Liver (tissue), 8 donors: ENCODE measurements at regions not wholly inside any gene's neighbourhood (a gene's known extent, or its start where the extent isn't known, plus 50 kb on each side); places are given as distances from the start of the nearest gene placed in this dataset.

Experiments used
- DNase-seq: peaks from one replicate; pipeline ENCODE4 v3.0.0-alpha.2; 2017; ENCODE audit warnings: low spot score
- H3K27ac ChIP-seq, 2 donors: one replicate each; pipeline ENCODE4 v1.7.0; 2013; ENCODE audit warnings: inconsistent platforms in 2 of 2, low read length in 2 of 2, control low read depth in 1 of 2, low read depth in 1 of 2, mild to moderate bottlenecking in 1 of 2
- H3K27me3 ChIP-seq, 4 donors: one replicate each; pipeline versions ENCODE4 v1.6.1 to v1.7.0; 2013; ENCODE audit warnings: low read length in 3 of 4, inconsistent platforms in 1 of 4, mild to moderate bottlenecking in 1 of 4, moderate library complexity in 1 of 4; ENCODE audit not compliant: control insufficient read depth in 4 of 4, insufficient read depth in 4 of 4
- H3K36me3 ChIP-seq, 4 donors: one replicate each; pipeline versions ENCODE4 v1.6.1 to v1.7.0; 2013; ENCODE audit warnings: low read length in 3 of 4, mild to moderate bottlenecking in 3 of 4, low read depth in 1 of 4, moderate library complexity in 1 of 4; ENCODE audit not compliant: control insufficient read depth in 4 of 4, insufficient read depth in 3 of 4
- H3K4me1 ChIP-seq, 4 donors: one replicate each; pipeline versions ENCODE4 v1.6.1 to v1.7.0; 2013; ENCODE audit warnings: low read length in 3 of 4, mild to moderate bottlenecking in 3 of 4, moderate library complexity in 1 of 4; ENCODE audit not compliant: control insufficient read depth in 4 of 4, insufficient read depth in 4 of 4
- H3K4me3 ChIP-seq, 3 donors: one replicate each; pipeline versions ENCODE4 v1.6.1 to v1.7.0; 2013; ENCODE audit warnings: low read length in 3 of 3, control low read depth in 1 of 3, low read depth in 1 of 3, mild to moderate bottlenecking in 1 of 3
- H3K9ac ChIP-seq, 2 donors: one replicate each; pipeline ENCODE4 v1.7.0; 2013; ENCODE audit warnings: low read length in 2 of 2, mild to moderate bottlenecking in 2 of 2, moderate library complexity in 2 of 2, control low read depth in 1 of 2, low read depth in 1 of 2
- H3K9me3 ChIP-seq, 4 donors: one replicate each; pipeline versions ENCODE4 v1.6.1 to v1.7.0; 2013; ENCODE audit warnings: low read length in 3 of 4; ENCODE audit not compliant: control insufficient read depth in 4 of 4
- EGR1 ChIP-seq, 2 donors: IDR thresholded peaks; 2 replicates each; pipeline ENCODE4 v1.6.1; 2016 to 2018; ENCODE audit warnings: antibody characterized with exemption in 2 of 2, low read depth in 2 of 2
- FOXA1 ChIP-seq: IDR thresholded peaks from 2 replicates; pipeline ENCODE4 v1.6.1; 2016; ENCODE audit warnings: antibody characterized with exemption
- GABPA ChIP-seq, 2 donors: IDR thresholded peaks in 1 of 2; conservative IDR thresholded peaks in 1 of 2; 2 replicates each; pipeline ENCODE4 v1.6.1; 2016; ENCODE audit warnings: antibody characterized with exemption in 2 of 2, mild to moderate bottlenecking in 1 of 2, moderate library complexity in 1 of 2
- HNF4A ChIP-seq, 2 donors: conservative IDR thresholded peaks; 2 replicates each; pipeline ENCODE4 v1.6.1; 2016; ENCODE audit warnings: antibody characterized with exemption in 2 of 2, mild to moderate bottlenecking in 2 of 2
- NR2F2 ChIP-seq: IDR thresholded peaks from 2 replicates; pipeline ENCODE4 v1.6.1; 2016; ENCODE audit warnings: antibody characterized with exemption
- RAD21 ChIP-seq, 2 donors: IDR thresholded peaks; 2 replicates each; pipeline ENCODE4 v1.6.1; 2016; ENCODE audit warnings: antibody characterized with exemption in 2 of 2, mild to moderate bottlenecking in 2 of 2
- RXRA ChIP-seq, 2 donors: IDR thresholded peaks; 2 replicates each; pipeline ENCODE4 v1.6.1; 2017 to 2018; ENCODE audit warnings: antibody characterized with exemption in 2 of 2, mild to moderate bottlenecking in 1 of 2
- SP1 ChIP-seq: IDR thresholded peaks from 2 replicates; pipeline ENCODE4 v1.6.1; 2018; ENCODE audit warnings: antibody characterized with exemption, mild to moderate bottlenecking
- TAF1 ChIP-seq: conservative IDR thresholded peaks from 2 replicates; pipeline ENCODE4 v1.6.1; 2016; ENCODE audit warnings: antibody characterized with exemption, mild to moderate bottlenecking
- YY1 ChIP-seq: IDR thresholded peaks from 2 replicates; pipeline ENCODE4 v1.6.1; 2016; ENCODE audit warnings: antibody characterized with exemption, mild to moderate bottlenecking
- WGBS: extraction: QIAGEN DNeasy Blood & Tissue Kit; methylation state at CpG from one replicate; pipeline ENCODE4 v1.1.7; 2013; 5-methylcytosine and 5-hydroxymethylcytosine counted together
- TF ChIP-seq, protein P1 (sequence below): fragments of 150-350 bp; IDR thresholded peaks from 2 replicates; pipeline ENCODE4 v1.5.1; 2017; ENCODE audit warnings: improper control_type of control experiment, low read depth, low read length; ENCODE audit not compliant: missing input control
- TF ChIP-seq, protein P2 (sequence below): IDR thresholded peaks from 2 replicates; pipeline ENCODE4 v1.6.1; 2016; ENCODE audit warnings: antibody characterized with exemption
- donor health status: healthy.
- donor health status: healthy.
- donor health status: healthy.
- donor health status: healthy.
- donor health status: healthy.

DNA sequence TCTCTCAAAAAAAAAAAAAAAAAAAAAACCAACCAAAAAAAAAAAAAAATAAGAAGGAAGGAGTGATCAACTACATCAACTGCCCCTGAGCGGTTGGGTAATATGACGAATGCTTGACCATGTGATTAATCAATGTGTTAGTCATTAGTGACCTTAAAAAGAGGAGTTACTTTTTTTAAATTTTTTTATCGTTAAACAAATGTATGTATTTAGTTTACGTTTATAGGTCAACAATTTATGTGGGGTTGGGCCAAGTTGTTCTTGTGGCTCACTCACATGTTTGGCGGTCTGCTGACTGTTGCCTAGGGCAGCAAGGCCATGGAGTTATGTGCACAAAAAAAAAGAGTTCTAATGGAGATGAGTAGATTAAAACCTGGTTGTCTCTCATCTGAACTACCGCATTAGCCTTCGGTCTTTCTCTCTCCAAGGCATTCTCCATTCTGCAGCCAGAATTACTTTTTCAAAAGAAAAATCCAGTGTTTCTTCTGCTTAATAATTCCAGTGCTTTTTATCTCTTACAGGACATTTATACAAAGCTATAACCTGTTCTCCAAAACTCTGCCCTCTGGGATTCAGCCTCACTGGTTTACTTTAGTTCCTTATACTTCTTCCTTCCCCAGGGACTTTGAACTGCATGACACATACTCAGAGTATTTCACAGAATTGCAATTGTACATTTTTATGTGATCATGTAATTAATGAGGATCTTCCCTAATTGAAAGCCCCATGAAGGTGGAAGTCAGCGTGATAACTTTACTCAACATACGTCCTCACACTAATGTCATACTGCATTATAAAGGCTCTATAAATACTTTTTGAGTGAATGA is 505.5 kb downstream of the ANKRD50 start (continued):
- TF ChIP-seq, protein P1, sequence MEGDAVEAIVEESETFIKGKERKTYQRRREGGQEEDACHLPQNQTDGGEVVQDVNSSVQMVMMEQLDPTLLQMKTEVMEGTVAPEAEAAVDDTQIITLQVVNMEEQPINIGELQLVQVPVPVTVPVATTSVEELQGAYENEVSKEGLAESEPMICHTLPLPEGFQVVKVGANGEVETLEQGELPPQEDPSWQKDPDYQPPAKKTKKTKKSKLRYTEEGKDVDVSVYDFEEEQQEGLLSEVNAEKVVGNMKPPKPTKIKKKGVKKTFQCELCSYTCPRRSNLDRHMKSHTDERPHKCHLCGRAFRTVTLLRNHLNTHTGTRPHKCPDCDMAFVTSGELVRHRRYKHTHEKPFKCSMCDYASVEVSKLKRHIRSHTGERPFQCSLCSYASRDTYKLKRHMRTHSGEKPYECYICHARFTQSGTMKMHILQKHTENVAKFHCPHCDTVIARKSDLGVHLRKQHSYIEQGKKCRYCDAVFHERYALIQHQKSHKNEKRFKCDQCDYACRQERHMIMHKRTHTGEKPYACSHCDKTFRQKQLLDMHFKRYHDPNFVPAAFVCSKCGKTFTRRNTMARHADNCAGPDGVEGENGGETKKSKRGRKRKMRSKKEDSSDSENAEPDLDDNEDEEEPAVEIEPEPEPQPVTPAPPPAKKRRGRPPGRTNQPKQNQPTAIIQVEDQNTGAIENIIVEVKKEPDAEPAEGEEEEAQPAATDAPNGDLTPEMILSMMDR: no peak
- TF ChIP-seq RAD21 (IDR thresholded peaks at IDR 0.05): no peak
- no peak for TF ChIP-seq RXRA (IDR thresholded peaks at IDR 0.05)

DNA sequence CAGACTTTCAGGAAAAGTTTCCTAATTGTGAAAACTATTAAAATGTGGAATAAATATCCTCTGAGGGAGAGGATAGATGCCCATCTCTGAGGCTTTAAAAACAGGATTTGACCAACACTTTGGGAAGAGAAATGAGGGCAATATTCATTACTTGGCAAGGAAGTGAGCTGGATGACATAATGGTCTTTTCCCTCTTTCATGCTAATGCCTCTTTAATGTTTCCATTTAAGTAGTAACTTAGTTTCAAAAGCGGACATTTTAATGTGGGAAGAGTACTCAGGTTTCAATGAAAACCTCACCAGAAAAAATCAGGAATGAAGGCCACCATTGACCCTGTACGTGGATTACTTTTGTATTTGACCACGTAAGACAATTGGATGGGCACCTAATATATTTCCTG is 503.3 kb downstream of the ANKRD50 start:
- Histone ChIP-seq H3K4me3 (no peak overlapping the region), H3K27me3 (no peaks in the 10 kb centered on the region), H3K9me3 (no peaks in the 10 kb centered on the region), H3K36me3 (no peaks in the 10 kb centered on the region), H3K27ac (no peak overlapping the region), H3K4me1 (no peaks in the 10 kb centered on the region), H3K9ac (no peak overlapping the region)
- TF ChIP-seq GABPA (IDR thresholded peaks at IDR 0.05 in 1 of 2, conservative IDR thresholded peaks at IDR 0.05 in 1 of 2): no peak
- TF ChIP-seq, protein P1: no peak
- no peak for TF ChIP-seq FOXA1
- no peak for TF ChIP-seq YY1
- TF ChIP-seq SP1: no peak
- TF ChIP-seq EGR1 (IDR thresholded peaks at IDR 0.05; ENCODE audit: low read depth in 2 of 2): no peak
- TF ChIP-seq NR2F2: no peak
- no peak for TF ChIP-seq TAF1
- TF ChIP-seq, protein P2, sequence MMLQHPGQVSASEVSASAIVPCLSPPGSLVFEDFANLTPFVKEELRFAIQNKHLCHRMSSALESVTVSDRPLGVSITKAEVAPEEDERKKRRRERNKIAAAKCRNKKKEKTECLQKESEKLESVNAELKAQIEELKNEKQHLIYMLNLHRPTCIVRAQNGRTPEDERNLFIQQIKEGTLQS: no peak
- no peak for TF ChIP-seq HNF4A (conservative IDR thresholded peaks at IDR 0.05)
- DNase-seq: no peak
- 81% methylated on average over 3 of the region's 3 CpGs for WGBS

DNA sequence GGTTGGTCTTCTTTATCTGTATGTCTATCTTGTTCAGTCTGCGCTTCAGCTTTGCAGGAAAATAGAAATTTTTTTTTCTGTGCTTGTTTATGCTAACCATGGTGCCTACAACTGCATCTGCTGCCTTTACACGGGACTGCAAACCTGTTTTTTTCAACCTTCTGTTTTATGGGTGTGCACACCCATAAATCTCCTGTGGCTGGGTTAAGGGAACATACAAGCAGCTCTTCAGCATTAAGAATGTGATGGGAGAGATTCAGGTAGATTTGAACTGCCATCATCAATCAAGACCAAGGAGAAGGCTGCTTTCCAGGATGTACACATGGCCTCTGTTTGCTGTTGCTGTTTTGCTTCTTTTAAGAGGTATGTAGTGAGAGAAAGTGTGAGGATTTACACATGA is 502.9 kb downstream of the ANKRD50 start:
- Histone ChIP-seq H3K4me1 (no peaks in the 10 kb centered on the region), H3K9ac (no peak overlapping the region)
- DNase-seq: no peak

More for the DNA sequence above, 502.9 kb downstream of the ANKRD50 start:
- no peak for TF ChIP-seq RXRA (IDR thresholded peaks at IDR 0.05)
- TF ChIP-seq GABPA (IDR thresholded peaks at IDR 0.05 in 1 of 2, conservative IDR thresholded peaks at IDR 0.05 in 1 of 2): no peak
- Histone ChIP-seq H3K27me3 (no peaks in the 10 kb centered on the region), H3K27ac (no peak overlapping the region), H3K9me3 (no peaks in the 10 kb centered on the region), H3K4me3 (no peak overlapping the region), H3K36me3 (no peaks in the 10 kb centered on the region)
- 81% methylated on average over 2 of the region's 2 CpGs for WGBS
